ENCODE measurements at regions not wholly inside any gene's neighbourhood (a gene's known extent, or its start where the extent isn't known, plus 50 kb on each side); places are given as distances from the start of the nearest gene placed in this dataset.

DNA sequence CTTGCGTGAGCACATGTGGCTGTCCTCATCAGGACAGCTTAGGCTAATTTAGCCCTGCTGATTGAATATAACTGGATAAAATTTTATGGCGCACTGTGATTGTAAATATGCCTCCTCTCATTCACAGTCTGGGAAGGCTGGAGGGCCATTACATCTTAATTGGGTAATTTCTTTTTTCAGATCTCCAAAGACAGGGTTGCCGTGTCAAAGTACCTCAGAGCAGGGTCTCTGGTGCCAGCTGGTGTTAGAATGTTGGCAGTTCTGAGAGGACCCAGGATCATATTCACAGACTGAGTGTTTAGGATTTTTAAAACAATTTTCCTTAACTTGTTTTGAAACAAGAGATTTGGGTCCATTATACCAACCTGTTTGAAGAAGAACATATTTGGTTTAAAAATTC lies 455.7 kb upstream of the TLE4 start:
- DNase-seq (ENCODE audit: extremely low spot score), result no peak
- TF ChIP-seq TARDBP (IDR thresholded peaks at IDR 0.05) (no peak), FOXK2 (IDR thresholded peaks at IDR 0.05) (no peak), LEF1 (IDR thresholded peaks at IDR 0.05; ENCODE audit: borderline replicate concordance) (no peak), SP1 (IDR thresholded peaks at IDR 0.05) (no peak), SUZ12 (IDR thresholded peaks at IDR 0.05) (no peak), L3MBTL2 (conservative IDR thresholded peaks at IDR 0.05) (no peak), NFRKB (IDR thresholded peaks at IDR 0.05) (no peak), ARNT (IDR thresholded peaks at IDR 0.05) (no peak), FOXM1 (IDR thresholded peaks at IDR 0.05; ENCODE audit: borderline replicate concordance) (no peak), ELF4 (IDR thresholded peaks at IDR 0.05) (no peak), CTBP1 (IDR thresholded peaks at IDR 0.05; ENCODE audit: borderline replicate concordance) (no peak), BHLHE40 (IDR thresholded peaks at IDR 0.05; ENCODE audit: borderline replicate concordance) (no peak), ZNF384 (IDR thresholded peaks at IDR 0.05) (no peak), FOXA1 (IDR thresholded peaks at IDR 0.05) (no peak), HDGF (IDR thresholded peaks at IDR 0.05; ENCODE audit: borderline replicate concordance) (no peak)
- TF ChIP-seq, protein P1, sequence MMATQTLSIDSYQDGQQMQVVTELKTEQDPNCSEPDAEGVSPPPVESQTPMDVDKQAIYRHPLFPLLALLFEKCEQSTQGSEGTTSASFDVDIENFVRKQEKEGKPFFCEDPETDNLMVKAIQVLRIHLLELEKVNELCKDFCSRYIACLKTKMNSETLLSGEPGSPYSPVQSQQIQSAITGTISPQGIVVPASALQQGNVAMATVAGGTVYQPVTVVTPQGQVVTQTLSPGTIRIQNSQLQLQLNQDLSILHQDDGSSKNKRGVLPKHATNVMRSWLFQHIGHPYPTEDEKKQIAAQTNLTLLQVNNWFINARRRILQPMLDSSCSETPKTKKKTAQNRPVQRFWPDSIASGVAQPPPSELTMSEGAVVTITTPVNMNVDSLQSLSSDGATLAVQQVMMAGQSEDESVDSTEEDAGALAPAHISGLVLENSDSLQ (IDR thresholded peaks at IDR 0.05), result no peak
- CTCF ChIA-PET, result no interaction called here
- POLR2A ChIA-PET, result no interaction called here

DNA sequence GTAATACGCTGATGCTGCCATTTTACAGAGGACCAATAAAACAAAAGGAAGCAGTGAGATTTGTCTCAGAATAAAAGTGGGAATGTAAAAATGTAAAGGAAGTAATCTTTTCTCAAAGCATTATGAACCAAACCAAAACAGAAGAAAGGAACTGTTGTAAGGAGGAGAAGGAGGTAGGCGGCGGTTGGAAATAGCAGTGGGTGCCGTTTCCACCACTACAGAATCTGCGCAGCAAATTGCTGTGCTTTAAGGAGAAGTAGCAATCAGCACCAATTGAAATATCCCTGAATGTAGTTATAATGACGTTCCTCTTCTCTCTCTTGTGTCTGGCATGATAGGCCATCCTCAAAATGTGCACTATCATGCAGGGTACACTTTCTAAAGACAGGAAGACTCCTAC lies 455.1 kb upstream of the TLE4 start:
- no peak for DNase-seq (ENCODE audit: extremely low spot score)
- ChIA-PET POLR2A (no interaction called here), CTCF (no interaction called here)
- TF ChIP-seq SP1 (IDR thresholded peaks at IDR 0.05), result no peak
- TF ChIP-seq LEF1 (IDR thresholded peaks at IDR 0.05; ENCODE audit: borderline replicate concordance), result no peak
- TF ChIP-seq, protein P1 (IDR thresholded peaks at IDR 0.05), result no peak
- TF ChIP-seq TARDBP (IDR thresholded peaks at IDR 0.05), result no peak
- no peak for TF ChIP-seq FOXM1 (IDR thresholded peaks at IDR 0.05; ENCODE audit: borderline replicate concordance)
- TF ChIP-seq ZNF384 (IDR thresholded peaks at IDR 0.05), result no peak
- no peak for TF ChIP-seq FOXA1 (IDR thresholded peaks at IDR 0.05)
- TF ChIP-seq ELF4 (IDR thresholded peaks at IDR 0.05), result no peak
- TF ChIP-seq L3MBTL2 (conservative IDR thresholded peaks at IDR 0.05), result no peak
- no peak for TF ChIP-seq FOXK2 (IDR thresholded peaks at IDR 0.05)
- no peak for TF ChIP-seq CTBP1 (IDR thresholded peaks at IDR 0.05; ENCODE audit: borderline replicate concordance)
- no peak for TF ChIP-seq ARNT (IDR thresholded peaks at IDR 0.05)
- TF ChIP-seq HDGF (IDR thresholded peaks at IDR 0.05; ENCODE audit: borderline replicate concordance), result no peak
- no peak for TF ChIP-seq NFRKB (IDR thresholded peaks at IDR 0.05)
- TF ChIP-seq BHLHE40 (IDR thresholded peaks at IDR 0.05; ENCODE audit: borderline replicate concordance), result no peak

- ChIA-PET CTCF (no interaction called here), POLR2A (no interaction called here)
- TF ChIP-seq SP1 (IDR thresholded peaks at IDR 0.05), result no peak
- TF ChIP-seq TARDBP (IDR thresholded peaks at IDR 0.05), result no peak
- TF ChIP-seq LEF1 (IDR thresholded peaks at IDR 0.05; ENCODE audit: borderline replicate concordance), result no peak
- TF ChIP-seq ARNT (IDR thresholded peaks at IDR 0.05), result no peak
- no peak for TF ChIP-seq FOXK2 (IDR thresholded peaks at IDR 0.05)
- TF ChIP-seq, protein P1 (IDR thresholded peaks at IDR 0.05), result no peak
- TF ChIP-seq FOXA1 (IDR thresholded peaks at IDR 0.05), result no peak
- TF ChIP-seq HDGF (IDR thresholded peaks at IDR 0.05; ENCODE audit: borderline replicate concordance), result no peak
- no peak for DNase-seq (ENCODE audit: extremely low spot score)
Observed at GRCh38 chr9:79120533-79120932, 451.2 kb upstream of the TLE4 start.

DNA sequence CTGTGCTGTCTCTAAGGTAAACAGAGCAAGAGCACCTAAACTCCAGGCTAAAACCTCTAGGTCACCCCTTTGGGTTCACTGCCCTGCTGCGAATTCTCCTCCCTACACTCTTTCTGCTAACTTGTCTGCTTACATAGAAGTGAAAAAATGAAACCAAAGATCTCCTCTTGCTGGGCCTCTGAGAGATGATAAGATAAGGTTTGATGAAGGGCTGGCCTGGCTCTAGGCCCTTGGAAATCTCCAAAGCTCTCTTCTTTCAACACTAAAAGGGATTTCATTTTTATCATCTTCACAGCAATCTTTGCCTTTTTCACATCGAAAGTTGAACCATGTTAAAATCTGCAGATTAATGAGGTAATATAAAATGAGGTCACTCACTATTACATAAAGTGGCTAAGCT lies 450.8 kb upstream of the TLE4 start:
- POLR2A ChIA-PET, result no interaction called here
- CTCF ChIA-PET, result no interaction called here
- TF ChIP-seq ZNF384 (IDR thresholded peaks at IDR 0.05) (no peak), ELF4 (IDR thresholded peaks at IDR 0.05) (no peak), CTBP1 (IDR thresholded peaks at IDR 0.05; ENCODE audit: borderline replicate concordance) (no peak), FOXA1 (IDR thresholded peaks at IDR 0.05) (no peak), SUZ12 (IDR thresholded peaks at IDR 0.05) (no peak), ARNT (IDR thresholded peaks at IDR 0.05) (no peak), BHLHE40 (IDR thresholded peaks at IDR 0.05; ENCODE audit: borderline replicate concordance) (no peak), L3MBTL2 (conservative IDR thresholded peaks at IDR 0.05) (no peak), FOXM1 (IDR thresholded peaks at IDR 0.05; ENCODE audit: borderline replicate concordance) (no peak), NFRKB (IDR thresholded peaks at IDR 0.05) (no peak), SP1 (IDR thresholded peaks at IDR 0.05) (no peak), TARDBP (IDR thresholded peaks at IDR 0.05) (no peak), FOXK2 (IDR thresholded peaks at IDR 0.05) (no peak), HDGF (IDR thresholded peaks at IDR 0.05; ENCODE audit: borderline replicate concordance) (no peak), LEF1 (IDR thresholded peaks at IDR 0.05; ENCODE audit: borderline replicate concordance) (no peak)
- TF ChIP-seq, protein P1 (IDR thresholded peaks at IDR 0.05), result no peak
- no peak for DNase-seq (ENCODE audit: extremely low spot score)

DNA sequence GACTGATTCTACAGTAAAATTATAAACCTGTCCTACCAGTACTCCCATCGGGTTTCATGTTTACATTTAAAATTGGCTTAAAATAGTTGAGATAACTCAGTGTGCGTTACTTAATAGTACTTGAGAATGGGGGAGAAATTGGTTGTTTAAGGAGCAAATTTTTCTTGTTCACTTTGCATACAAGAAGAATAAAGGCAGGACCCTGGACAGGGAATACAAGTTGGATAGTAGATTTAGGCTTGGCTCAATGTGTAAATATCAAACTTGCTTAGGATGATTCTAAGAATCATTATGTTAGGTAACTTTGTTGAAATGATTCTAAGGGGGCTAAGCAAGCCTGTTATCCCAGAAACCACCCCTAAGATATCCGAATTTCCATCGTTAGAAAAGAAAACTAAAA lies 448.4 kb upstream of the TLE4 start:
- TF ChIP-seq ARNT (IDR thresholded peaks at IDR 0.05) (no peak), CTBP1 (IDR thresholded peaks at IDR 0.05; ENCODE audit: borderline replicate concordance) (no peak), FOXK2 (IDR thresholded peaks at IDR 0.05) (no peak), NFRKB (IDR thresholded peaks at IDR 0.05) (no peak), ELF4 (IDR thresholded peaks at IDR 0.05) (no peak), BHLHE40 (IDR thresholded peaks at IDR 0.05; ENCODE audit: borderline replicate concordance) (no peak), SP1 (IDR thresholded peaks at IDR 0.05) (no peak), FOXM1 (IDR thresholded peaks at IDR 0.05; ENCODE audit: borderline replicate concordance) (no peak), TARDBP (IDR thresholded peaks at IDR 0.05) (no peak), ZNF384 (IDR thresholded peaks at IDR 0.05) (no peak)
- TF ChIP-seq, protein P1 (IDR thresholded peaks at IDR 0.05), result no peak
- ChIA-PET POLR2A (no interaction called here), CTCF (no interaction called here)
- DNase-seq (ENCODE audit: extremely low spot score), result no peak
